HCT116 (cell line): ENCODE measurements at regions not wholly inside any gene's neighbourhood (a gene's known extent, or its start where the extent isn't known, plus 50 kb on each side); places are given as distances from the start of the nearest gene placed in this dataset.

Source experiments
- ATAC-seq: fragments of 200-7000 bp; cut with Tn5 transposase; 2 replicates; pipeline ENCODE4 v1.9.1; 2020; ENCODE audit warnings: mild to moderate bottlenecking, moderate library complexity
- BruUV-seq: library from RNA; stranded (reverse); fragments of 400-500 nt; replicated peaks from 2 replicates; lab custom pipeline; 2021; lab: Mats Ljungman, UMichigan
- CTCF ChIA-PET: fragments of 300-600 bp; sonication (Branson Sonifier 250); formaldehyde crosslinking; loops from one replicate; lab custom pipeline; 2021; ENCODE audit warnings: antibody characterized with exemption; lab: Charles Lee
- POLR2A ChIA-PET: fragments of 300-600, 350-600 bp; sonication (Branson Sonifier 250); formaldehyde crosslinking; loops from one replicate; lab custom pipeline; 2021; ENCODE audit warnings: antibody characterized with exemption; lab: Charles Lee
- RAD21 ChIA-PET, 2 experiments: fragments of 300-600 bp; sonication (Branson Sonifier 250); formaldehyde crosslinking; loops; one replicate each; lab custom pipeline; 2023; ENCODE audit warnings: low total read pairs in 2 of 2; ENCODE audit not compliant: uncharacterized antibody in 2 of 2, unreplicated experiment in 2 of 2, low non-redundant PET in 1 of 2; lab: Charles Lee
- DNase-seq: peaks from one replicate; pipeline ENCODE4 v3.0.0-alpha.2; 2010; ENCODE audit warnings: low read depth, low spot score
- H2AFZ ChIP-seq: fragments of 200-600 bp; shearing (Covaris generic), sonication (generic); 2 replicates; pipeline ENCODE4 v1.6.1; 2017; ENCODE audit warnings: low read depth, mixed run types, mixed read lengths, antibody characterized with exemption, low read length; ENCODE audit not compliant: poor library complexity, severe bottlenecking
- H3K27ac ChIP-seq: 2 replicates; pipeline ENCODE4 v1.5.1; 2012; ENCODE audit warnings: low read depth, low read length
- H3K27me3 ChIP-seq: fragments of 200-600 bp; sonication (generic); 2 replicates; pipeline ENCODE4 v1.6.1; 2016; ENCODE audit warnings: mixed run types, low read length, mixed read lengths; ENCODE audit not compliant: insufficient read depth
- H3K36me3 ChIP-seq, 2 experiments: fragments of 200-500 bp in 1 of 2; fragments of 200-600 bp in 1 of 2; sonication (Bioruptor generic) in 1 of 2; sonication (generic) in 1 of 2; 2 replicates each; pipeline versions ENCODE4 v1.5.1 to v1.6.1; 2014 to 2016; ENCODE audit warnings: low read length in 2 of 2, inconsistent platforms in 1 of 2, mixed read lengths in 1 of 2, mixed run types in 1 of 2; ENCODE audit not compliant: insufficient read depth in 2 of 2, control insufficient read depth in 1 of 2
- H3K4me1 ChIP-seq, 2 experiments: fragments of 200-600 bp in 1 of 2; sonication (generic) in 1 of 2; 2 replicates each; pipeline versions ENCODE4 v1.5.1 to v1.6.1; 2012 to 2017; ENCODE audit warnings: low read length in 2 of 2, inconsistent platforms in 1 of 2, mild to moderate bottlenecking in 1 of 2, mixed read lengths in 1 of 2, mixed run types in 1 of 2, moderate library complexity in 1 of 2; ENCODE audit not compliant: insufficient read depth in 2 of 2, control insufficient read depth in 1 of 2
- H3K4me2 ChIP-seq: fragments of 200-600 bp; sonication (generic); 2 replicates; pipeline ENCODE4 v1.6.1; 2017; ENCODE audit warnings: mixed run types, low read length, mixed read lengths
- H3K4me3 ChIP-seq, 2 experiments: fragments of 200-600 bp in 1 of 2; sonication (generic) in 1 of 2; replicated peaks in 1 of 2; 2 replicates each; pipeline ENCODE4 v1.5.1; 2011 to 2016; ENCODE audit warnings: low read length in 2 of 2, control low read depth in 1 of 2, low read depth in 1 of 2, mild to moderate bottlenecking in 1 of 2, mixed read lengths in 1 of 2, mixed run types in 1 of 2
- H3K79me2 ChIP-seq: fragments of 200-600 bp; sonication (generic); 2 replicates; pipeline ENCODE4 v1.6.1; 2017; ENCODE audit warnings: mild to moderate bottlenecking, mixed run types, low read length, moderate library complexity, mixed read lengths; ENCODE audit not compliant: insufficient read depth
- H3K9ac ChIP-seq: fragments of 200-600 bp; sonication (generic); 2 replicates; pipeline ENCODE4 v1.6.1; 2016; ENCODE audit warnings: low read length, mixed read lengths
- H3K9me2 ChIP-seq: fragments of 200-600 bp; sonication (generic), shearing (Covaris generic); 2 replicates; pipeline ENCODE4 v1.6.1; 2017; ENCODE audit warnings: mixed run types, mild to moderate bottlenecking, moderate library complexity; ENCODE audit not compliant: insufficient read depth
- H3K9me3 ChIP-seq, 2 experiments: fragments of 200-500 bp in 1 of 2; fragments of 200-600 bp in 1 of 2; sonication (Bioruptor generic) in 1 of 2; sonication (generic) in 1 of 2; 2 replicates each; pipeline ENCODE4 v1.6.1; 2014 to 2017; ENCODE audit warnings: low read length in 2 of 2, mixed read lengths in 2 of 2, inconsistent platforms in 1 of 2, low read depth in 1 of 2, mild to moderate bottlenecking in 1 of 2, mixed run types in 1 of 2, moderate library complexity in 1 of 2; ENCODE audit not compliant: control insufficient read depth in 1 of 2, insufficient read depth in 1 of 2
- H4K20me1 ChIP-seq: fragments of 200-600 bp; sonication (generic), shearing (Covaris generic); 2 replicates; pipeline ENCODE4 v1.6.1; 2017; ENCODE audit warnings: mixed run types, mild to moderate bottlenecking, moderate library complexity; ENCODE audit not compliant: insufficient read depth
- CBX3 ChIP-seq: IDR thresholded peaks from 2 replicates; pipeline ENCODE4 v1.6.1; 2012; ENCODE audit warnings: low read depth
- EGR1 ChIP-seq: IDR thresholded peaks from 2 replicates; pipeline ENCODE4 v1.6.1; 2012; ENCODE audit warnings: low read depth
- FOSL1 ChIP-seq: IDR thresholded peaks from 2 replicates; pipeline ENCODE4 v1.6.1; 2012; ENCODE audit warnings: low read depth
- JUND ChIP-seq: IDR thresholded peaks from 2 replicates; pipeline ENCODE4 v1.6.1; 2012
- POLR2A ChIP-seq: IDR thresholded peaks from 2 replicates; pipeline ENCODE4 v1.7.0; 2011; ENCODE audit warnings: borderline replicate concordance; ENCODE audit not compliant: insufficient read depth, insufficient read length; ENCODE audit errors: extremely low read depth
- SIN3A ChIP-seq: IDR thresholded peaks from 2 replicates; pipeline ENCODE4 v1.6.1; 2012; ENCODE audit warnings: low read depth
- YY1 ChIP-seq: IDR thresholded peaks from 2 replicates; pipeline ENCODE4 v1.6.1; 2011; ENCODE audit warnings: low read length, low read depth, moderate library complexity, mild to moderate bottlenecking; ENCODE audit not compliant: insufficient replicate concordance; ENCODE audit errors: extremely low read depth
- ZNF274 ChIP-seq: fragments of 200-500 bp; sonication (Bioruptor generic); IDR thresholded peaks from 2 replicates; pipeline ENCODE4 v1.6.1; 2014; ENCODE audit warnings: mild to moderate bottlenecking, low read depth, low read length, inconsistent platforms
- intact Hi-C: fragments of 100-400 bp; cut with micrococcal nuclease; formaldehyde crosslinking; loops from 2 replicates; pipeline ENCODE4 v1.10.0; 2022
- TF ChIP-seq, protein P1 (sequence below): IDR thresholded peaks from 2 replicates; pipeline ENCODE4 v1.6.1; 2012
- TF ChIP-seq, protein P2 (sequence below): IDR thresholded peaks from 2 replicates; pipeline ENCODE4 v1.6.1; 2011; ENCODE audit warnings: mild to moderate bottlenecking, low read length, moderate library complexity; ENCODE audit not compliant: insufficient replicate concordance; ENCODE audit errors: extremely low read depth

DNA sequence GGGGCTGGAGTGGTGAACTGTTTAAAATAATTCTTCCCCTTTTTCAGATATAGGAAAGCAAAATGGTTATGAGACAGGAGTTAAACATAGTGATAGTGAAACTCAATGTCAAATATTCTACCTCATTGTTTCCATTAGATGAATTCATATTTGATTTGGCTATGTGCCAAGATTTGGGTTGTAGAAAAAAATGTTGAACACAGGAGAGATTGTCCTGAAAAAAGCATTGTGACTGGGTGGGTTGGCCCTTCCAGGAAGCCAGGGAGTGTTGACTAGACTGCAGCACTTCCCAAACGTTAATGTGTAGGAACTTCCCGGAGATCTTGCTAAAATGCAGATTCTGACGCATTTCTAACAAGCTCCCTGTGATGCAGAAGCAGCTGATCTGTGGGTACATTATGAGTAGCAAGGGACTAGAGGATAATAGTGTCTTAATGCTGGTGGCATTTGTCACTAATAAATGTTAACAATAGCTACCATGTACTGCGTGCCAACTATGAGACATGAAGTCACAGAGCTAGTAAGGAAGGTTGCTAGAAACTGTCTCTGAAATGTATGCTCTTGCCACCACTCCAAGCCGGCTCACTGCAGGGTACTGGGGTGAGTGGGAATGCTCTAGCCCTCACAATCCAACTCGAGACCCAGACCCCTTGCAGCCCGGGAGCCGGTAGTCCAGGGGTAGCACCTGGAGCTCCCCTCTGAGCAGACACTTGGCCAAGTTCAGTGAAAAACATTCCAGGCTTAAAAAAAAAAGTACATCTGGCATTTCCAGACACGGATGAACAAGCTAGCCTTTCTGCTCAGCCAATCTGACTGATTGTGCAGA lies 120.6 kb downstream of the CD47 start:
- no peak overlapping the region for H3K4me3 ChIP-seq
- BruUV-seq, result no TSS peak
- no peak for ATAC-seq
- no peaks in the 10 kb centered on the region for H3K36me3 ChIP-seq
- no peak overlapping the region for H3K27ac ChIP-seq
- no peaks in the 10 kb centered on the region for H3K27me3 ChIP-seq
- no peaks in the 10 kb centered on the region for H3K9me2 ChIP-seq
- intact Hi-C loops, result no loop called here
- RAD21 ChIA-PET, result no interaction called here
- H4K20me1 ChIP-seq, result no peaks in the 10 kb centered on the region
- DNase-seq, result no peak
- H3K4me2 ChIP-seq, result no peak overlapping the region
- H3K9me3 ChIP-seq, result no peaks in the 10 kb centered on the region
- POLR2A ChIA-PET, result interaction anchor here (0.6 kb wide), 1 partner anchor 9 kb away, joined by 3 read pairs; no protein-coding TSS in a partner anchor
- no peaks in the 10 kb centered on the region for H3K4me1 ChIP-seq
- H3K9ac ChIP-seq, result no peak overlapping the region
- CTCF ChIA-PET, result no interaction called here
- TF ChIP-seq, protein P1, sequence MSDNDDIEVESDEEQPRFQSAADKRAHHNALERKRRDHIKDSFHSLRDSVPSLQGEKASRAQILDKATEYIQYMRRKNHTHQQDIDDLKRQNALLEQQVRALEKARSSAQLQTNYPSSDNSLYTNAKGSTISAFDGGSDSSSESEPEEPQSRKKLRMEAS, result no peak
- TF ChIP-seq, protein P2, sequence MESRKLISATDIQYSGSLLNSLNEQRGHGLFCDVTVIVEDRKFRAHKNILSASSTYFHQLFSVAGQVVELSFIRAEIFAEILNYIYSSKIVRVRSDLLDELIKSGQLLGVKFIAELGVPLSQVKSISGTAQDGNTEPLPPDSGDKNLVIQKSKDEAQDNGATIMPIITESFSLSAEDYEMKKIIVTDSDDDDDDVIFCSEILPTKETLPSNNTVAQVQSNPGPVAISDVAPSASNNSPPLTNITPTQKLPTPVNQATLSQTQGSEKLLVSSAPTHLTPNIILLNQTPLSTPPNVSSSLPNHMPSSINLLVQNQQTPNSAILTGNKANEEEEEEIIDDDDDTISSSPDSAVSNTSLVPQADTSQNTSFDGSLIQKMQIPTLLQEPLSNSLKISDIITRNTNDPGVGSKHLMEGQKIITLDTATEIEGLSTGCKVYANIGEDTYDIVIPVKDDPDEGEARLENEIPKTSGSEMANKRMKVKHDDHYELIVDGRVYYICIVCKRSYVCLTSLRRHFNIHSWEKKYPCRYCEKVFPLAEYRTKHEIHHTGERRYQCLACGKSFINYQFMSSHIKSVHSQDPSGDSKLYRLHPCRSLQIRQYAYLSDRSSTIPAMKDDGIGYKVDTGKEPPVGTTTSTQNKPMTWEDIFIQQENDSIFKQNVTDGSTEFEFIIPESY, result no peak
- no peak for TF ChIP-seq POLR2A
- no peak for TF ChIP-seq JUND
- no peak for TF ChIP-seq FOSL1
- TF ChIP-seq SIN3A, result no peak
- TF ChIP-seq YY1, result no peak
- no peak for TF ChIP-seq EGR1
- no peak for TF ChIP-seq CBX3
- no peak for TF ChIP-seq ZNF274
- no peaks in the 10 kb centered on the region for H3K79me2 ChIP-seq
- no peak overlapping the region for H2AFZ ChIP-seq
